K562 (cell line): ENCODE measurements at regions not wholly inside any gene's neighbourhood (a gene's known extent, or its start where the extent isn't known, plus 50 kb on each side); places are given as distances from the start of the nearest gene placed in this dataset.

Source experiments
- ATAC-seq: fragments of 200-7000 bp; cut with Tn5 transposase; 3 replicates; pipeline ENCODE4 v1.9.1; 2020; ENCODE audit warnings: moderate library complexity
- BruUV-seq: library from RNA; stranded (reverse); fragments of 400-500 nt; replicated peaks from 2 replicates; lab custom pipeline; 2021; lab: Mats Ljungman, UMichigan
- CTCF ChIA-PET: fragments of 300-600 bp; formaldehyde crosslinking; extraction: SDS; loops from one replicate; lab custom pipeline; 2021; ENCODE audit warnings: low intra/inter-chr PET ratio; lab: Yijun Ruan, JAX
- POLR2A ChIA-PET: fragments of 300-600, 350-650 bp; sonication (Branson Sonifier 250); formaldehyde crosslinking; extraction: SDS; loops from one replicate; lab custom pipeline; 2021; ENCODE audit warnings: antibody characterized with exemption, inconsistent platforms; lab: Yijun Ruan, JAX
- DNase-seq, 4 experiments: peaks; one replicate each; pipeline versions ENCODE4 v3.0.0 to v3.0.0-alpha.2; 2011 to 2018; ENCODE audit warnings: low spot score in 3 of 4, mixed read lengths in 3 of 4; ENCODE audit errors: extremely low read depth in 1 of 4
- FAIRE-seq: peaks from 2 replicates; lab custom pipeline; 2011; peaks lifted over from hg19 to GRCh38; lab: Jason Lieb, UNC
- H2AFZ ChIP-seq: 2 replicates; pipeline ENCODE4 v1.6.0; 2011; ENCODE audit warnings: low read depth, low read length, control low read depth, inconsistent platforms
- H3K27ac ChIP-seq: fragments of 200-600 bp; 3 replicates; pipeline ENCODE4 v1.8.0; 2011; ENCODE audit warnings: low read depth, mild to moderate bottlenecking, control low read depth, inconsistent platforms, low read length, moderate library complexity, mixed read lengths; ENCODE audit errors: extremely low read depth
- H3K27me3 ChIP-seq, 2 experiments: fragments of 300-600 bp in 1 of 2; 2 replicates in 1 of 2; 3 replicates in 1 of 2; pipeline versions ENCODE4 v1.6.0 to v1.8.0; 2011; ENCODE audit warnings: inconsistent platforms in 2 of 2, low read length in 2 of 2, mild to moderate bottlenecking in 1 of 2, mixed read lengths in 1 of 2, moderate library complexity in 1 of 2; ENCODE audit not compliant: control insufficient read depth in 2 of 2, insufficient read depth in 2 of 2
- H3K36me3 ChIP-seq: fragments of 300-600 bp; 3 replicates; pipeline ENCODE4 v1.8.0; 2011; ENCODE audit warnings: mild to moderate bottlenecking, low read length, inconsistent platforms; ENCODE audit not compliant: control insufficient read depth, insufficient read depth
- H3K4me1 ChIP-seq, 2 experiments: fragments of 200-600 bp in 1 of 2; replicated peaks in 1 of 2; 2 replicates in 1 of 2; 3 replicates in 1 of 2; pipeline versions ENCODE4 v1.5.1 to v1.8.0; 2011; ENCODE audit warnings: inconsistent platforms in 2 of 2, low read length in 2 of 2, mild to moderate bottlenecking in 1 of 2, mixed read lengths in 1 of 2, moderate library complexity in 1 of 2; ENCODE audit not compliant: control insufficient read depth in 2 of 2, insufficient read depth in 2 of 2
- H3K4me2 ChIP-seq: 2 replicates; pipeline ENCODE4 v1.6.1; 2011; ENCODE audit warnings: low read length, control low read depth, inconsistent platforms, mixed read lengths; ENCODE audit not compliant: insufficient read depth
- H3K4me3 ChIP-seq: fragments of 200-600 bp; sonication (generic), shearing (Covaris generic); 2 replicates; pipeline ENCODE4 v1.5.1; 2016; ENCODE audit warnings: control low read depth, inconsistent platforms
- H3K79me2 ChIP-seq: fragments of 200-600 bp; 3 replicates; pipeline ENCODE4 v1.8.0; 2011; ENCODE audit warnings: low read length, inconsistent platforms; ENCODE audit not compliant: control insufficient read depth, insufficient read depth
- H3K9ac ChIP-seq, 2 experiments: 2 replicates each; pipeline versions ENCODE4 v1.6.0 to v1.6.1; 2011; ENCODE audit warnings: low read depth in 2 of 2, low read length in 2 of 2, control low read depth in 1 of 2, inconsistent platforms in 1 of 2, mild to moderate bottlenecking in 1 of 2, mixed read lengths in 1 of 2; ENCODE audit not compliant: insufficient read depth in 1 of 2
- H3K9me1 ChIP-seq: one replicate; pipeline ENCODE4 v1.6.0; 2011; ENCODE audit warnings: inconsistent platforms, mild to moderate bottlenecking, low read length, moderate library complexity; ENCODE audit not compliant: control insufficient read depth, insufficient read depth
- H3K9me3 ChIP-seq: replicated peaks from 2 replicates; pipeline ENCODE4 v1.5.1; 2011; ENCODE audit warnings: low read depth, low read length, inconsistent platforms; ENCODE audit not compliant: control insufficient read depth, insufficient read depth
- H4K20me1 ChIP-seq: replicated peaks from 2 replicates; pipeline ENCODE4 v1.6.1; 2011; ENCODE audit warnings: low read length, inconsistent platforms, mixed read lengths; ENCODE audit not compliant: control insufficient read depth, insufficient read depth
- C11orf30 ChIP-seq: fragments of 450-650 bp; IDR thresholded peaks from 2 replicates; pipeline ENCODE4 v1.6.1; 2016; ENCODE audit warnings: low read depth, mild to moderate bottlenecking
- ETS2 ChIP-seq: IDR thresholded peaks from 2 replicates; pipeline ENCODE4 v1.6.1; 2016; ENCODE audit warnings: borderline replicate concordance, missing genetic modification characterization, mild to moderate bottlenecking, moderate library complexity, missing compliant biosample characterization; ENCODE audit not compliant: poor library complexity, severe bottlenecking
- FOXA1 ChIP-seq: fragments of 450-650 bp; IDR thresholded peaks from 2 replicates; pipeline ENCODE4 v1.6.1; 2016; ENCODE audit warnings: mild to moderate bottlenecking, borderline replicate concordance
- MAFG ChIP-seq: fragments of 450-650 bp; conservative IDR thresholded peaks from 2 replicates; pipeline ENCODE4 v1.6.1; 2016; ENCODE audit warnings: missing genetic modification characterization, missing compliant biosample characterization
- MAFK ChIP-seq: IDR thresholded peaks from 2 replicates; pipeline ENCODE4 v1.6.1; 2011; ENCODE audit warnings: low read length, improper control_type of control experiment
- POLR2H ChIP-seq: IDR thresholded peaks from 2 replicates; pipeline ENCODE4 v1.6.1; 2016; ENCODE audit warnings: missing genetic modification characterization, low read depth, mild to moderate bottlenecking, control low read depth, missing compliant biosample characterization, moderate library complexity
- SMARCB1 ChIP-seq: IDR thresholded peaks from 2 replicates; pipeline ENCODE4 v1.6.1; 2011; ENCODE audit warnings: improper control_type of control experiment, low read depth; ENCODE audit not compliant: insufficient read length
- TAF9B ChIP-seq: fragments of 450-650 bp; IDR thresholded peaks from 2 replicates; pipeline ENCODE4 v1.6.1; 2018; ENCODE audit warnings: mild to moderate bottlenecking; ENCODE audit not compliant: partially characterized antibody
- ZBTB17 ChIP-seq: fragments of 450-650 bp; formaldehyde crosslinking; IDR thresholded peaks from 2 replicates; pipeline ENCODE4 v1.4.0; 2020; ENCODE audit warnings: mild to moderate bottlenecking
- ZFP1 ChIP-seq: fragments of 450-650 bp; formaldehyde crosslinking; IDR thresholded peaks from 2 replicates; pipeline ENCODE4 v1.4.0; 2020; ENCODE audit warnings: mild to moderate bottlenecking, mixed read lengths
- ZNF316 ChIP-seq: fragments of 450-650 bp; IDR thresholded peaks from 2 replicates; pipeline ENCODE4 v1.6.1; 2016
- ZNF639 ChIP-seq, 2 experiments: fragments of 200-800 bp in 1 of 2; sonication (Bioruptor generic) in 1 of 2; sonication (generic) in 1 of 2; formaldehyde crosslinking in 1 of 2; IDR thresholded peaks in 1 of 2; conservative IDR thresholded peaks in 1 of 2; 2 replicates each; pipeline versions ENCODE4 v1.5.0 to v1.6.1; 2016 to 2020; ENCODE audit warnings: missing compliant biosample characterization in 1 of 2, missing genetic modification characterization in 1 of 2, missing genetic modification reagents in 1 of 2
- WGBS: fragments of 100-300 bp; shearing (Covaris generic); methylation state at CpG from one replicate; pipeline ENCODE4 v1.1.6; 2016; ENCODE audit warnings: low coverage, mixed read lengths; ENCODE audit not compliant: insufficient coverage; ENCODE audit errors: missing lambda C conversion rate; 5-methylcytosine and 5-hydroxymethylcytosine counted together
- in situ Hi-C: fragments of 300-500 bp; cut with MboI; formaldehyde crosslinking; loops from 4 replicates; pipeline ENCODE4 v1.15.0; 2018; ENCODE audit warnings: inconsistent platforms, mixed read lengths
- intact Hi-C: fragments of 100-400 bp; cut with micrococcal nuclease; formaldehyde crosslinking; loops from 2 replicates; pipeline ENCODE4 v1.14.2; 2022

- no peak overlapping the region for H3K27ac ChIP-seq
- no peaks in the 10 kb centered on the region for H3K79me2 ChIP-seq
- no peaks in the 10 kb centered on the region; a peak in 1 of 5 replicates for H3K27me3 ChIP-seq
- no peak overlapping the region for H2AFZ ChIP-seq
- no peaks in the 10 kb centered on the region; a peak in 1 of 5 replicates for H3K4me1 ChIP-seq
- WGBS = 33% methylated on average over 3 of the region's 3 CpGs
- no peak overlapping the region for H3K4me3 ChIP-seq
- in situ Hi-C loops (no loop called here), intact Hi-C loops (no loop called here)
- no peak overlapping the region for H3K9ac ChIP-seq
- ChIA-PET CTCF (no interaction called here), POLR2A (no interaction called here)
- no peak for TF ChIP-seq ETS2 (tag)
- no peak for TF ChIP-seq POLR2H
- TF ChIP-seq FOXA1 = no peak
- TF ChIP-seq SMARCB1 = no peak
- TF ChIP-seq ZFP1 = no peak
- TF ChIP-seq MAFK = 0 out of 2 replicates have a peak, but pooled peaks have one; percentile 7
- TF ChIP-seq MAFG = 0 out of 2 replicates have a peak, but pooled peaks have one; percentile 16
- TF ChIP-seq ZBTB17 (CRISPR knock-in tag) = no peak
- TF ChIP-seq C11orf30 = peak; percentile 39; the same call in 1 of the 2 replicates
- TF ChIP-seq ZNF639 (CRISPR knock-in tag; conservative IDR thresholded peaks at IDR 0.05 in 1 of 2, IDR thresholded peaks at IDR 0.05 in 1 of 2) = no peak
- TF ChIP-seq ZNF316 = peak; percentile 53; the same call in 1 of the 2 replicates
- TF ChIP-seq TAF9B = no peak
- no peaks in the 10 kb centered on the region for H3K9me1 ChIP-seq
- H3K36me3 ChIP-seq = no peaks in the 10 kb centered on the region
- no peaks in the 10 kb centered on the region for H3K9me3 ChIP-seq
- ATAC-seq = no peak
- no peak for FAIRE-seq
- no peaks in the 10 kb centered on the region for H4K20me1 ChIP-seq
- no peak overlapping the region for H3K4me2 ChIP-seq
- BruUV-seq = no TSS peak
- no peak for DNase-seq
Measured at GRCh38 chr7:142582351-142582750, 166.9 kb upstream of the PRSS1 start.
